GM12872 (cell line): ENCODE measurements at regions not wholly inside any gene's neighbourhood (a gene's known extent, or its start where the extent isn't known, plus 50 kb on each side); places are given as distances from the start of the nearest gene placed in this dataset.

ENCODE experiments used
- TF ChIP-seq, protein P1 (sequence below): IDR thresholded peaks from 3 replicates; pipeline ENCODE4 v1.5.1; 2011; ENCODE audit warnings: low read depth, mild to moderate bottlenecking, low read length, moderate library complexity; ENCODE audit not compliant: insufficient read depth

DNA sequence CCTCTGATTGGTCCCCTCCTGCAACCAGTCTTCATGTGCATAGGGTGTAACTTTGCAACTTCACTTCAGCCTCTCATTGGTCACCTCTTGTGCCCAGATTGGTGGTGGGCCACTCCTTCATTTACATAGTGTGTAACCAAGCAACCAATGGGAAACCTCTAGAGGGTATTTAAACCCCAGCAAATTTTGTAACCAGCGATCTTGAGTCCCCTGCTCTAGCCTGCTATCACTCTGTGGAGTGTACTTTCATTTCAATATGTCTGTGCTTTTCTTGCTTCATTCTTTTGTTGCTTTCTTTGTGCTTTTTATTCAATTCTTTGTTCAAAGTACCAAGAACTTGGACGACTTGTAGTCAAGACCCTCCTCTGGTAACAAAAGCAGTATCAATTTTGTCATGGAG is 1336.9 kb upstream of the SPRY2 start:
- TF ChIP-seq, protein P1, sequence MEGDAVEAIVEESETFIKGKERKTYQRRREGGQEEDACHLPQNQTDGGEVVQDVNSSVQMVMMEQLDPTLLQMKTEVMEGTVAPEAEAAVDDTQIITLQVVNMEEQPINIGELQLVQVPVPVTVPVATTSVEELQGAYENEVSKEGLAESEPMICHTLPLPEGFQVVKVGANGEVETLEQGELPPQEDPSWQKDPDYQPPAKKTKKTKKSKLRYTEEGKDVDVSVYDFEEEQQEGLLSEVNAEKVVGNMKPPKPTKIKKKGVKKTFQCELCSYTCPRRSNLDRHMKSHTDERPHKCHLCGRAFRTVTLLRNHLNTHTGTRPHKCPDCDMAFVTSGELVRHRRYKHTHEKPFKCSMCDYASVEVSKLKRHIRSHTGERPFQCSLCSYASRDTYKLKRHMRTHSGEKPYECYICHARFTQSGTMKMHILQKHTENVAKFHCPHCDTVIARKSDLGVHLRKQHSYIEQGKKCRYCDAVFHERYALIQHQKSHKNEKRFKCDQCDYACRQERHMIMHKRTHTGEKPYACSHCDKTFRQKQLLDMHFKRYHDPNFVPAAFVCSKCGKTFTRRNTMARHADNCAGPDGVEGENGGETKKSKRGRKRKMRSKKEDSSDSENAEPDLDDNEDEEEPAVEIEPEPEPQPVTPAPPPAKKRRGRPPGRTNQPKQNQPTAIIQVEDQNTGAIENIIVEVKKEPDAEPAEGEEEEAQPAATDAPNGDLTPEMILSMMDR, result no peak

DNA sequence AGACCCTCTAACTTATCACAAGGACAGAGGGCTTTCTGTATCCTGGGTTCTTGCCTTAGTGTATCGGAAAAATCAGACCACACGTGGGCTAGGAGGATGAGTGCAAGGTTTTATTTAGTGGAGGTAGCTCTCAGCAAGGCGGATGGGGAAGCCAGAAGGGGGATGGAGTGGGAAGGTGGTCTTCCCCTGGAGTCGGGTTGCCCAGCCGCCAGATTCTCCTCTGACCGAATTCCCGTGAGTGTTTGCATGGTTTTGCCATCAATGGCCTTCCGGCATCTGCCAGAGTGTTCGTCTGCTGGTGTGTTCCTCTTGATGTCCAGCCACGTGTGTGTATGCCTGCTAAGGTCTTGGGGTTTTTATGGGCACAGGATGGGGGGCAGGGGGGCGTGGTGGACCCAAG is 1335.1 kb upstream of the SPRY2 start:
- TF ChIP-seq, protein P1, result no peak

DNA sequence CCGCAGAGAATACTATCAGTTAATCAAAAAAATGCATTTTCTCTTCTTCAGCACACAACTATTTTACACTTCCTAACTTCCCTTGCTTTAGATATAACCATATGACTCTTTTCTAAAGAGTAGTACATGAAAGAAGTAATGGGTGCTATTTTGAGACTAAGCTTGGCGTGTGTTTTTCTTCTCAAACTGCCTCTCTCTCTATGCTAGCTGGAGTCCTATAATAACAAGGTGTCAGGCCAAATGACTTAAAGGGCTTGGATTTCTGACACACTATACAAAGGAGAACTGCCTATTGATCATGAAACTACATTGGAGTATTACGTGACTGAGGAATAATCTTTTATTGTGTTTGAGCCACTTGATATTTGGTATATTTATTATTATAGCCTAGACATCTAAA is 1330.1 kb upstream of the SPRY2 start:
- TF ChIP-seq, protein P1, result no peak

DNA sequence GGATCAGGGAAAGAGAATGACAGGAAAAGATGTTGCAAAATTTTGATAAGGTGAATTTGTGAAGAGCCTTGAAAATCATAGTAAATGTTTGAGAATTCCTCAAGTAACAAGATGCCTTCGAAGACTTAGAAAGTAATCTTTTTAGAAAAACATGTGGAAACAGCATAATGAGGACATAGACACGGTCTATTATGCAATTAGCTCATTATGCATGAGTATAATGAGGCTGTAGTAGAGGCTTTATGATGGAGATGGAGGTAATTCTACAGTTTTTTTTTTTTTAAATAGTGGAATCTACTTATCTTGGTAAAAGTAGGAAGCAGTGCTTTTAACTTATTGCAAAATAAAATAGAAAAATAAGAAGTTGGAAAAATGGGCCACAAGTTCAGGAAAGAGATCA is 1329.1 kb upstream of the SPRY2 start:
- TF ChIP-seq, protein P1, result no peak

DNA sequence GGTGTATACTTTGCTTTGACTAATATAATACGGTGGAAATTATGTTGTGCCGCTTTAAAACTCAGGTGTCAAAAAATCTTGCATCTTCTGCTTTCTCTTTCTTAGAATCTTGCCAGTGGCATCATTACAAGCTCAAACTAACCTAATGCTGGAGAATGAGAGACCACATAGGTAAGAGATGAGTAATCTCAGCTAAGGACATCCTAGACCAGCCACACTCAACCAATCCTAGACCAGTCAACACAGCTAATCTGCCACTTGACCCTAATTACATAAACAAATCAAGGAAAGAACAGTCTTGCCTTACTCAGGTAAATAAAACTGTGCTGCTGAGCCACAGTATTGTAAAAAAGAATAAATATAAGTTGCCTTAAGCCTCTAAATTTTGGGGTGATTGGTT is 1323.9 kb upstream of the SPRY2 start:
- TF ChIP-seq, protein P1, result no peak

DNA sequence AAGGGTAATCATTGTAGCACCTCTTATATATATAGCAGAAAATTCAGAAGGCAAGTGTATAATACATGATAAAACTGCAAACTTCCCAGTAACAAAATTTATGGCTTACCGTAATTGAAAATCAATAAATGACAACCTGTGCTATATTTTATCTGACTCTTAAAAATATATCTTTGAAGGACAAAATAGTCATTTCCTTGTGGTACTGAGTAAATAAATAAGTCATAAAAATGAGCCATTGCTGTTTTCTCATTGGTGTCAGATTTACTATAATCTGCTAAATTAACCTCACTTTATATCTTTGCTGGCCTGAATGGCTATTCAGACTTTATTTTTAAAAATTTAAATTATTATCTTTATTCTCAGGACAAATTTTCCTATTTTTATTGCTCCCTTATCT is 1319.1 kb upstream of the SPRY2 start:
- TF ChIP-seq, protein P1, result no peak

DNA sequence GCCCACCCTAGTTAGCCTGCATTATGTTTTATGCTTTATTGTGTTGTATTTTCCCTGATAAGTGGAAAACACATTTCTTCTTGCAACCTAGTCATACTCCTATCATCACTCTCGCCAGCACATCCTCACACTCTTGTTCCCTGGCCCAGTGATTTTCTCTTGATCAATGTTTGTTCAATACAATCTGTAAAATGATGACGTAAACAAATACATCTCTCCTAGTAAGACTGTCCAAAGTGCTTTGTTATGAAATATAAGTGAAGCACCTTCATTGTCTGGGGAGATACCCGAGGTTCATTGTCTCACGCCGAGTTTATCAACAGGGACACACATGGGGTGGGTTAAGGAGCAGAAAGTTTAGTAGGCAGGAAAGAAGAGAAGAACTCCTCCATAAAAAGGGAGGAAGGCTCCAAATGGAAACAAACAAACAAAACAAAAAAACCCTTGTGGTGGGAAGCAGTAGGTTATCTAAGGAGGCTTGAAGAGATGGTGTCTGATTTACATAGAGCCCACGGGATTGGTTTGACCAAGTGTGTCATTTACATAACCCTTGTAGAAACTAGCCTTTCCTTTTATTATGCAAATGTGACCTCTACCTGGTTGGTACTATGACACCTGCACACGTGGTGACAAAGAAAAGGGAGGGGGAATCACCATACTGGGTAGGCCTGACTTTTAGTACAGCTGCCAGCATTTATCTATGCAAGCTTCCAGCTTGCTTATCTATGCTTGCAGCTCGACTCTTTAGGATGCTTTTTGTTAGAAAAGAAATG is 1317.9 kb upstream of the SPRY2 start:
- TF ChIP-seq, protein P1, result no peak
